ENCODE measurements at regions not wholly inside any gene's neighbourhood (a gene's known extent, or its start where the extent isn't known, plus 50 kb on each side); places are given as distances from the start of the nearest gene placed in this dataset.
"Not testable (repeated sequence)": the region's sequence is repeated elsewhere in the genome, so short reads cannot be mapped to it uniquely, and the experiment has no call there.

GRCh38 chr2:187875261-187876141, 321.3 kb upstream of the TFPI start:
- no peak for DNase-seq

- DNase-seq, result no peak
These were observed 322.3 kb upstream of the TFPI start for GRCh38 chr2:187876554-187876953.

- DNase-seq, result no peak
These were observed 323.2 kb upstream of the TFPI start for GRCh38 chr2:187877391-187877790.

- peak; percentile 39 for DNase-seq
These were observed 323.9 kb upstream of the TFPI start for GRCh38 chr2:187878112-187878511.

GRCh38 chr2:187879491-187879890, 325.3 kb upstream of the TFPI start:
- no peak for DNase-seq

GRCh38 chr2:187884003-187884402, 329.8 kb upstream of the TFPI start:
- no peak for DNase-seq

GRCh38 chr2:187890690-187891089, 336.5 kb upstream of the TFPI start:
- DNase-seq, result no peak

- DNase-seq, result no peak
These were observed 345.8 kb upstream of the TFPI start for GRCh38 chr2:187900021-187900420.

- no peak for DNase-seq
These were observed 351.8 kb upstream of the TFPI start for GRCh38 chr2:187906021-187906420.

- DNase-seq, result not testable (repeated sequence)
These were observed 356.7 kb upstream of the TFPI start for GRCh38 chr2:187910922-187911321.

GRCh38 chr2:187912950-187913349, 358.7 kb upstream of the TFPI start:
- DNase-seq, result no peak

GRCh38 chr2:187915810-187916209, 361.6 kb upstream of the TFPI start:
- DNase-seq, result no peak

- no peak for DNase-seq
These were observed 362.6 kb upstream of the TFPI start for GRCh38 chr2:187916799-187917198.

- DNase-seq, result no peak
These were observed 363.3 kb upstream of the TFPI start for GRCh38 chr2:187917535-187917934.

GRCh38 chr2:187918996-187919821, 365.0 kb upstream of the TFPI start:
- no peak for DNase-seq

- no peak for DNase-seq
These were observed 366.3 kb upstream of the TFPI start for GRCh38 chr2:187920511-187920910.

- no peak for DNase-seq
These were observed 368.6 kb upstream of the TFPI start for GRCh38 chr2:187922846-187923245.

- DNase-seq, result no peak
These were observed 367.4 kb upstream of the GULP1 start for GRCh38 chr2:187924293-187924692.

GRCh38 chr2:187934236-187934635, 357.4 kb upstream of the GULP1 start:
- DNase-seq, result no peak

GRCh38 chr2:187934692-187935091, 357.0 kb upstream of the GULP1 start:
- no peak for DNase-seq

- no peak for DNase-seq
These were observed 356.5 kb upstream of the GULP1 start for GRCh38 chr2:187935126-187935525.

GRCh38 chr2:187936228-187936627, 355.4 kb upstream of the GULP1 start:
- no peak for DNase-seq

- DNase-seq, result no peak
These were observed 352.5 kb upstream of the GULP1 start for GRCh38 chr2:187939180-187939579.

- no peak for DNase-seq
These were observed 348.8 kb upstream of the GULP1 start for GRCh38 chr2:187942876-187943275.
